GM18526 (cell line): ENCODE measurements at regions not wholly inside any gene's neighbourhood (a gene's known extent, or its start where the extent isn't known, plus 50 kb on each side); places are given as distances from the start of the nearest gene placed in this dataset.

Experiments used
- POLR2A ChIP-seq: IDR thresholded peaks from 3 replicates; pipeline ENCODE4 v1.6.1; 2011; ENCODE audit not compliant: insufficient read length; ENCODE audit errors: extremely low read depth

DNA sequence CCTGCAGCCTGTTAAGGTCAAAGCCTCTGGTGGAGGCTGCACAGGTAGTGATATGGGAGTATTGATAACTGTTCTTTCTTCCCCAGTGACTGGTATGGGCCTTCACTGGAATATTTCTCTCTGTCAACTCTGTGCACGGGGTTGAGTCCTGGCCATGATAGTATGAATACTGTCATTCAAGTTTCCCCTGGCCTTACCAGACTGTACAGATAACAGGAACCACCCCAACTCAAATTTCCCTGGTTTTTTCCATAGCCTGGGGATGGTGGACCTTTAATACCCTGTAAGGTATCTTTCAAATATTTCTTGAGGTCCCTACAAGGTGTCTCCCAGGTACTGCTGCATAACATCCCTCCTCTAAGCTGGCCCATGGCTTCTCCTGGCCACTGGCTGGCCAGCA is 51.4 kb upstream of the TNFAIP3 start:
- no peak for TF ChIP-seq POLR2A

DNA sequence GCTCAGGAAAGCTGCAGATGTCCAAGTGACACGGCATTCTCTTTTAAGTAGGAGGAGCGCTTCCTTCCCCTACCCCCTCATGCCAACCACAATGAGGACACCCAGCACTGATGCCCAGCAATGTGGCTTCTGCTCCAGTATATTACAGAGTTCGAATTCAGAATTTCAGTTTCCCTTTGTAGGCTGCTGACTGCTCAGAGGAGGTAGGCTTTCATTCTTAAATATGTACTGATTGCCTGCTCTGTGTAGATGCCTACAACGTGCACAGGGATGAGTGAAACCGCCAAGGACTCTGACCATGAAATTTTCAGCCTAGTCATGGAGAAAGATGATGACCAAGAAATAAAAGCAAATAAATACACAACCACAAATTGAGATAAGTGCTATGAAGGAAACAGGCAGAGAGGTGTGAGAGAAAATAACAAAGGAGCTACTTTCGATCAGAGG is 50.9 kb upstream of the TNFAIP3 start:
- TF ChIP-seq POLR2A: no peak

DNA sequence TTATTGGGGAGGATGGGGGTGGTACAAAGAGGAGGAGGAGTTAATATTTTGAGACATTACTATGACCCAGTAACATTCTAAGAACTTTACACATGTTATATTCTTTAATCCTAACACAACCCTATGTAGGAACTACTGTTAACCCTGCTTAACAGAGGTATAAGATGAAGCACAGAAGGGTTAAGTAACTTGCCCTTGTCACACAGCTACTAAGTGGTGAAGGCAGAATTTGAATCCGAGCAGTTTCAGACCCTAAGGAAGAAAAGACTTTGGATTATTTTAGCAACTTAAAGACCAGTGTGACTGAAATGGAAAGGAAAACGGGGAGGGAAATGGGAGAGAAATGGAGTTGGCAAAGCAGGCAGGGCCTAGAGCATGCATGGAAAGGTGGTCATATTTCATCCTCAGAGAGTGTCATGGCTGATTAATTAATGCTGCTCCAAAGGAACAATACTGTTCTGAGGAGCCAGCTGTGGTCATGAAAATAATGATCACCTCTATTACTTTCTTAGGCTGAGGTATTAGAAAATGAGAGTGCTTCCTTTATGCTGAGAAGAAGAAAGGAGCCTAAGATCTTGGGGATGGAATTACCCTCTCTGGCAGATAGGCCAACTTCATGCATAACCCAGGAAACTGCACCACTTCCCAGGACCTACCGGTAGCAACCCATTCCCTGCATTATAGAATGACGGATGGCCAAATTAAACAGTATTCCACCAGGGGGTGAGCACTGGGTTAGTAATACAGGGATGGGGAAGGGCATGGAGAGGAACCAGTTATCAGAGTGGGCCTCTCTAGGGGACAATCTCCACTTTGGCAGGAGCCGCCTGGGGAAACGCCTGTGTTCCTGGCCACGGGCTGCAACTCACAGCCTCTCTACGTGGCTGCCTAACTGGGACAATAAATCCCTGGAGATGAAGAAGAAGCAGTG is 50.1 kb upstream of the TNFAIP3 start:
- TF ChIP-seq POLR2A: no peak
